NCI-H1694 treated with DMSO at 0.1 percent for 48 hours (cell line): ENCODE measurements at regions not wholly inside any gene's neighbourhood (a gene's known extent, or its start where the extent isn't known, plus 50 kb on each side); places are given as distances from the start of the nearest gene placed in this dataset.

ENCODE experiments used
- DNase-seq: peaks from one replicate; lab custom pipeline; 2025; lab: John Stamatoyannopoulos, UW

- DNase-seq = no peak
These were observed 305.9 kb downstream of the BRINP2 start for GRCh38 chr1:177476676-177477075.

GRCh38 chr1:177472567-177472966, 301.8 kb downstream of the BRINP2 start:
- no peak for DNase-seq

GRCh38 chr1:177471244-177471643, 300.5 kb downstream of the BRINP2 start:
- no peak for DNase-seq

- DNase-seq = no peak
These were observed 298.8 kb downstream of the BRINP2 start for GRCh38 chr1:177469519-177469918.

- no peak for DNase-seq
These were observed 295.5 kb downstream of the BRINP2 start for GRCh38 chr1:177466286-177466685.

GRCh38 chr1:177464686-177465085, 293.9 kb downstream of the BRINP2 start:
- DNase-seq = no peak

- no peak for DNase-seq
These were observed 280.4 kb downstream of the BRINP2 start for GRCh38 chr1:177451191-177451590.

- DNase-seq = no peak
These were observed 278.0 kb downstream of the BRINP2 start for GRCh38 chr1:177448652-177449357.

GRCh38 chr1:177448036-177448615, 277.4 kb downstream of the BRINP2 start:
- no peak for DNase-seq

GRCh38 chr1:177444997-177445746, 274.4 kb downstream of the BRINP2 start:
- no peak for DNase-seq

- DNase-seq = no peak
These were observed 272.2 kb downstream of the BRINP2 start for GRCh38 chr1:177443003-177443402.

GRCh38 chr1:177442584-177442983, 271.8 kb downstream of the BRINP2 start:
- DNase-seq = no peak

- DNase-seq = no peak
These were observed 270.5 kb downstream of the BRINP2 start for GRCh38 chr1:177441281-177441680.

GRCh38 chr1:177440821-177441220, 270.1 kb downstream of the BRINP2 start:
- DNase-seq = no peak

- DNase-seq = no peak
These were observed 268.5 kb downstream of the BRINP2 start for GRCh38 chr1:177439301-177439700.

GRCh38 chr1:177435364-177435763, 264.6 kb downstream of the BRINP2 start:
- DNase-seq = no peak

- DNase-seq = no peak
These were observed 262.1 kb downstream of the BRINP2 start for GRCh38 chr1:177432897-177433296.

- DNase-seq = no peak
These were observed 260.4 kb downstream of the BRINP2 start for GRCh38 chr1:177431123-177431522.

- no peak for DNase-seq
These were observed 258.5 kb downstream of the BRINP2 start for GRCh38 chr1:177429234-177429633.

- DNase-seq = no peak
These were observed 257.1 kb downstream of the BRINP2 start for GRCh38 chr1:177427811-177428210.

- DNase-seq = no peak
These were observed 255.7 kb downstream of the BRINP2 start for GRCh38 chr1:177426497-177426896.

- no peak for DNase-seq
These were observed 254.4 kb downstream of the BRINP2 start for GRCh38 chr1:177425199-177425598.

GRCh38 chr1:177424744-177425143, 254.0 kb downstream of the BRINP2 start:
- DNase-seq = no peak
